ENCODE measurements at regions not wholly inside any gene's neighbourhood (a gene's known extent, or its start where the extent isn't known, plus 50 kb on each side); places are given as distances from the start of the nearest gene placed in this dataset.
A peak's percentile ranks its signal among the peaks of the same experiment; 100 is the strongest.
"Not testable (repeated sequence)": the region's sequence is repeated elsewhere in the genome, so short reads cannot be mapped to it uniquely, and the experiment has no call there.

GRCh38 chr12:9447791-9448614, 159.7 kb downstream of the KLRB1 start:
- H3K27me3 ChIP-seq (ENCODE audit: insufficient read depth); H4K20me1 ChIP-seq (replicated peaks; ENCODE audit: insufficient read depth); H3F3A ChIP-seq (replicated peaks; ENCODE audit: low read depth); H3K4me1 ChIP-seq (ENCODE audit: insufficient read depth); H3K9me2 ChIP-seq (ENCODE audit: insufficient read depth); H3K36me3 Mint-ChIP-seq (ENCODE audit: low read depth); H3K79me2 ChIP-seq (replicated peaks; ENCODE audit: insufficient read depth); H3K27ac ChIP-seq (ENCODE audit: low read depth); H3K36me3 ChIP-seq (ENCODE audit: insufficient read depth): not testable (repeated sequence)
- peak; percentile 51 for TF ChIP-seq POLR2AphosphoS5 (IDR thresholded peaks at IDR 0.05; ENCODE audit: low read depth)
- H3K4me3 Mint-ChIP-seq, result peak overlapping the region; percentile 95
- peak; percentile 94 for DNase-seq (ENCODE audit: low spot score)
- peak overlapping the region; percentile 89 for H3K4me2 ChIP-seq
- peak overlapping the region; percentile 98 for H3K27ac Mint-ChIP-seq
- peaks cover 15% of the 10 kb centered on the region for H3K9me3 Mint-ChIP-seq
- peak overlapping the region; percentile 85 for H2AFZ ChIP-seq
- ATAC-seq, result peak; percentile 89
- H3K4me1 Mint-ChIP-seq, result peaks cover 12% of the 10 kb centered on the region
- H3K4me3 ChIP-seq, result peak overlapping the region; percentile 84
- H3K27me3 Mint-ChIP-seq (ENCODE audit: insufficient read depth, low read depth, poor library complexity), result peaks cover 18% of the 10 kb centered on the region

- Histone ChIP-seq H3K4me2 (peak overlapping the region; percentile 89), H3K4me3 (peak overlapping the region; percentile 84)
- peaks cover 12% of the 10 kb centered on the region for H3K4me1 Mint-ChIP-seq
- not testable (repeated sequence) for H3K79me2 ChIP-seq (replicated peaks; ENCODE audit: insufficient read depth); DNase-seq (ENCODE audit: low spot score); H3K9me2 ChIP-seq (ENCODE audit: insufficient read depth); H4K20me1 ChIP-seq (replicated peaks; ENCODE audit: insufficient read depth); H3K36me3 Mint-ChIP-seq (ENCODE audit: low read depth); H3K27ac ChIP-seq (ENCODE audit: low read depth); H3K27me3 ChIP-seq (ENCODE audit: insufficient read depth); H3K36me3 ChIP-seq (ENCODE audit: insufficient read depth); H3F3A ChIP-seq (replicated peaks; ENCODE audit: low read depth); H2AFZ ChIP-seq; H3K4me1 ChIP-seq (ENCODE audit: insufficient read depth)
- H3K9me3 Mint-ChIP-seq, result peaks cover 15% of the 10 kb centered on the region
- H3K27me3 Mint-ChIP-seq (ENCODE audit: insufficient read depth, low read depth, poor library complexity), result peaks cover 18% of the 10 kb centered on the region
- H3K27ac Mint-ChIP-seq, result peak overlapping the region; percentile 98
- ATAC-seq, result peak; percentile 53
- peak overlapping the region; percentile 95 for H3K4me3 Mint-ChIP-seq
Measured at GRCh38 chr12:9446883-9447761, 160.6 kb downstream of the KLRB1 start.

- not testable (repeated sequence) for H3K9me2 ChIP-seq (ENCODE audit: insufficient read depth); ATAC-seq; H3K27me3 Mint-ChIP-seq (ENCODE audit: insufficient read depth, low read depth, poor library complexity); H4K20me1 ChIP-seq (replicated peaks; ENCODE audit: insufficient read depth); H3K4me3 Mint-ChIP-seq; H3K9me3 Mint-ChIP-seq; H3K4me3 ChIP-seq; H3K27me3 ChIP-seq (ENCODE audit: insufficient read depth); H3K4me2 ChIP-seq; H2AFZ ChIP-seq; H3K79me2 ChIP-seq (replicated peaks; ENCODE audit: insufficient read depth); H3K4me1 Mint-ChIP-seq; DNase-seq (ENCODE audit: low spot score); H3K27ac Mint-ChIP-seq; H3K36me3 ChIP-seq (ENCODE audit: insufficient read depth); H3K36me3 Mint-ChIP-seq (ENCODE audit: low read depth); H3K27ac ChIP-seq (ENCODE audit: low read depth); H3K4me1 ChIP-seq (ENCODE audit: insufficient read depth); H3F3A ChIP-seq (replicated peaks; ENCODE audit: low read depth)
Measured at GRCh38 chr12:9440428-9440827, 167.3 kb downstream of the KLRB1 start.

- H3K4me2 ChIP-seq; H3K9me2 ChIP-seq (ENCODE audit: insufficient read depth); DNase-seq (ENCODE audit: low spot score); H3K27me3 ChIP-seq (ENCODE audit: insufficient read depth); H3K79me2 ChIP-seq (replicated peaks; ENCODE audit: insufficient read depth); H3K27ac Mint-ChIP-seq; H4K20me1 ChIP-seq (replicated peaks; ENCODE audit: insufficient read depth); H3K4me3 ChIP-seq; ATAC-seq; H3K36me3 ChIP-seq (ENCODE audit: insufficient read depth); H3K4me1 ChIP-seq (ENCODE audit: insufficient read depth); H3K9me3 Mint-ChIP-seq; H3K4me3 Mint-ChIP-seq; H3K36me3 Mint-ChIP-seq (ENCODE audit: low read depth); H3K4me1 Mint-ChIP-seq; H3K27me3 Mint-ChIP-seq (ENCODE audit: insufficient read depth, low read depth, poor library complexity); H2AFZ ChIP-seq; H3K27ac ChIP-seq (ENCODE audit: low read depth); H3F3A ChIP-seq (replicated peaks; ENCODE audit: low read depth): not testable (repeated sequence)
Measured at GRCh38 chr12:9435682-9436081, 172.0 kb downstream of the KLRB1 start.

GRCh38 chr12:9430385-9430784, 177.3 kb downstream of the KLRB1 start:
- DNase-seq (ENCODE audit: low spot score), result not testable (repeated sequence)

GRCh38 chr12:9428856-9429255, 178.9 kb downstream of the KLRB1 start:
- not testable (repeated sequence) for H3K9me3 Mint-ChIP-seq; H3K27ac ChIP-seq (ENCODE audit: low read depth); H3K4me2 ChIP-seq; H3K27me3 Mint-ChIP-seq (ENCODE audit: insufficient read depth, low read depth, poor library complexity); H3K36me3 ChIP-seq (ENCODE audit: insufficient read depth); H3K79me2 ChIP-seq (replicated peaks; ENCODE audit: insufficient read depth); H3K27ac Mint-ChIP-seq; DNase-seq (ENCODE audit: low spot score); H3K4me1 ChIP-seq (ENCODE audit: insufficient read depth); H3K4me1 Mint-ChIP-seq; H2AFZ ChIP-seq; H3K9me2 ChIP-seq (ENCODE audit: insufficient read depth); H3K27me3 ChIP-seq (ENCODE audit: insufficient read depth); H4K20me1 ChIP-seq (replicated peaks; ENCODE audit: insufficient read depth); H3K4me3 Mint-ChIP-seq; ATAC-seq; H3K4me3 ChIP-seq; H3F3A ChIP-seq (replicated peaks; ENCODE audit: low read depth)
- H3K36me3 Mint-ChIP-seq (ENCODE audit: low read depth), result peaks cover 15% of the 10 kb centered on the region

More at GRCh38 chr12:9430385-9430784, 177.3 kb downstream of the KLRB1 start:
- H3K9me3 Mint-ChIP-seq; H3K4me1 ChIP-seq (ENCODE audit: insufficient read depth); H3F3A ChIP-seq (replicated peaks; ENCODE audit: low read depth); H4K20me1 ChIP-seq (replicated peaks; ENCODE audit: insufficient read depth); H3K27ac ChIP-seq (ENCODE audit: low read depth); H3K4me3 Mint-ChIP-seq; H3K9me2 ChIP-seq (ENCODE audit: insufficient read depth); H3K4me3 ChIP-seq; H3K27ac Mint-ChIP-seq; H3K27me3 ChIP-seq (ENCODE audit: insufficient read depth); H2AFZ ChIP-seq; H3K4me1 Mint-ChIP-seq; H3K79me2 ChIP-seq (replicated peaks; ENCODE audit: insufficient read depth); H3K4me2 ChIP-seq; H3K27me3 Mint-ChIP-seq (ENCODE audit: insufficient read depth, low read depth, poor library complexity); H3K36me3 ChIP-seq (ENCODE audit: insufficient read depth); ATAC-seq: not testable (repeated sequence)
- peaks cover 15% of the 10 kb centered on the region for H3K36me3 Mint-ChIP-seq (ENCODE audit: low read depth)

Data from GM23338 (cell line).